OCI-LY7 (cell line): ENCODE measurements at regions not wholly inside any gene's neighbourhood (a gene's known extent, or its start where the extent isn't known, plus 50 kb on each side); places are given as distances from the start of the nearest gene placed in this dataset.
"Not testable (repeated sequence)": the region's sequence is repeated elsewhere in the genome, so short reads cannot be mapped to it uniquely, and the experiment has no call there.

Experiments
- BruUV-seq: library from RNA; stranded (reverse); fragments of 400-500 nt; replicated peaks from 2 replicates; lab custom pipeline; 2021; lab: Mats Ljungman, UMichigan
- CTCF ChIA-PET: fragments of 300-600 bp; sonication (Branson Sonifier 250); formaldehyde crosslinking; loops from one replicate; lab custom pipeline; 2022; ENCODE audit warnings: antibody characterized with exemption; ENCODE audit not compliant: unreplicated experiment; lab: Charles Lee
- POLR2A ChIA-PET: fragments of 300-600 bp; sonication (Branson Sonifier 250); formaldehyde crosslinking; loops from one replicate; lab custom pipeline; 2022; ENCODE audit warnings: antibody characterized with exemption; lab: Charles Lee
- DNase-seq: peaks from one replicate; pipeline ENCODE4 v3.0.0-alpha.2; 2015; ENCODE audit warnings: low spot score
- H2AFZ ChIP-seq: fragments of 200-600 bp; sonication (generic), shearing (Covaris generic); 2 replicates; pipeline ENCODE4 v1.6.1; 2014; ENCODE audit warnings: mild to moderate bottlenecking, antibody characterized with exemption, low read length, moderate library complexity
- H3K27ac ChIP-seq: fragments of 200-600 bp; sonication (generic); 2 replicates; pipeline ENCODE4 v1.5.1; 2014; ENCODE audit warnings: mixed run types, low read depth, mild to moderate bottlenecking, moderate library complexity, low read length, inconsistent platforms; ENCODE audit not compliant: poor library complexity, severe bottlenecking
- H3K36me3 ChIP-seq: fragments of 200-600 bp; sonication (generic); 2 replicates; pipeline ENCODE4 v1.6.1; 2014; ENCODE audit warnings: mild to moderate bottlenecking, antibody characterized with exemption, low read length, moderate library complexity, mixed read lengths; ENCODE audit not compliant: insufficient read depth
- H3K4me1 ChIP-seq: fragments of 200-600 bp; sonication (generic); 2 replicates; pipeline ENCODE4 v1.5.1; 2014; ENCODE audit warnings: mild to moderate bottlenecking, low read length; ENCODE audit not compliant: insufficient read depth, poor library complexity, severe bottlenecking
- H3K4me2 ChIP-seq: fragments of 200-600 bp; sonication (generic); 2 replicates; pipeline ENCODE4 v1.6.1; 2014; ENCODE audit warnings: mild to moderate bottlenecking, low read length
- H3K4me3 ChIP-seq: fragments of 200-600 bp; sonication (generic); 2 replicates; pipeline ENCODE4 v1.5.1; 2014; ENCODE audit warnings: mild to moderate bottlenecking, low read depth, low read length; ENCODE audit not compliant: poor library complexity, severe bottlenecking
- H3K79me2 ChIP-seq: fragments of 200-600 bp; sonication (generic); 2 replicates; pipeline ENCODE4 v1.6.1; 2016; ENCODE audit warnings: low read depth, mild to moderate bottlenecking, low read length, moderate library complexity, mixed read lengths; ENCODE audit not compliant: insufficient read depth
- H3K9me2 ChIP-seq: fragments of 200-600 bp; sonication (generic); 2 replicates; pipeline ENCODE4 v1.6.1; 2016; ENCODE audit warnings: mild to moderate bottlenecking, low read length, mixed read lengths; ENCODE audit not compliant: insufficient read depth
- H3K9me3 ChIP-seq: fragments of 200-600 bp; sonication (generic); 2 replicates; pipeline ENCODE4 v1.6.1; 2014; ENCODE audit warnings: mild to moderate bottlenecking, mixed run types, low read length, mixed read lengths
- H4K20me1 ChIP-seq: fragments of 200-600 bp; sonication (generic); 2 replicates; pipeline ENCODE4 v1.6.1; 2014; ENCODE audit warnings: mild to moderate bottlenecking, antibody characterized with exemption, low read length, moderate library complexity, mixed read lengths; ENCODE audit not compliant: insufficient read depth
- CTCF ChIP-seq: fragments of 200-600 bp; sonication (generic); conservative IDR thresholded peaks from 2 replicates; pipeline ENCODE4 v1.5.1; 2014; ENCODE audit warnings: mild to moderate bottlenecking, antibody characterized with exemption, low read length, moderate library complexity, mixed read lengths
- EZH2phosphoT487 ChIP-seq: fragments of 200-600 bp; sonication (generic); IDR thresholded peaks from 2 replicates; pipeline ENCODE4 v1.6.1; 2018; ENCODE audit warnings: low read depth, borderline replicate concordance, mild to moderate bottlenecking, mixed run types, antibody characterized with exemption, low read length, moderate library complexity, mixed read lengths
- intact Hi-C: fragments of 100-400 bp; cut with micrococcal nuclease; formaldehyde crosslinking; loops from one replicate; pipeline ENCODE4 v1.10.0; 2022; ENCODE audit not compliant: unreplicated experiment

- no peak for DNase-seq
- H3K9me3 ChIP-seq, result no peaks in the 10 kb centered on the region
- no peaks in the 10 kb centered on the region for H3K36me3 ChIP-seq
- ChIA-PET CTCF (no interaction called here), POLR2A (no interaction called here)
- intact Hi-C loops, result no loop called here
- no peaks in the 10 kb centered on the region for H3K4me1 ChIP-seq
- H4K20me1 ChIP-seq, result no peaks in the 10 kb centered on the region
- no peak overlapping the region for H3K4me3 ChIP-seq
- no peak overlapping the region for H3K27ac ChIP-seq
- H3K4me2 ChIP-seq, result no peak overlapping the region
- no peaks in the 10 kb centered on the region for H3K79me2 ChIP-seq
- no peaks in the 10 kb centered on the region for H3K9me2 ChIP-seq
- no peak overlapping the region for H2AFZ ChIP-seq
- TF ChIP-seq CTCF, result no peak
- TF ChIP-seq EZH2phosphoT487, result no peak
- no TSS peak for BruUV-seq
These were observed 151.7 kb downstream of the THBS2 start for GRCh38 chr6:169101981-169102380.

- no peak for TF ChIP-seq CTCF
- no peak for TF ChIP-seq EZH2phosphoT487
- Histone ChIP-seq H2AFZ (no peak overlapping the region), H3K79me2 (no peaks in the 10 kb centered on the region), H3K9me3 (no peaks in the 10 kb centered on the region), H3K4me2 (no peak overlapping the region), H4K20me1 (no peaks in the 10 kb centered on the region), H3K27ac (no peak overlapping the region), H3K4me1 (no peaks in the 10 kb centered on the region), H3K4me3 (no peak overlapping the region), H3K9me2 (no peaks in the 10 kb centered on the region), H3K36me3 (no peaks in the 10 kb centered on the region)
- BruUV-seq, result no TSS peak
- ChIA-PET POLR2A (no interaction called here), CTCF (no interaction called here)
- DNase-seq, result no peak
- intact Hi-C loops, result no loop called here
These were observed 152.4 kb downstream of the THBS2 start for GRCh38 chr6:169101036-169101805.

- no peak overlapping the region for H3K4me2 ChIP-seq
- no peaks in the 10 kb centered on the region for H3K4me1 ChIP-seq
- no peaks in the 10 kb centered on the region for H3K9me2 ChIP-seq
- H3K27ac ChIP-seq, result no peak overlapping the region
- H3K4me3 ChIP-seq, result no peak overlapping the region
- CTCF ChIA-PET, result no interaction called here
- H4K20me1 ChIP-seq, result no peaks in the 10 kb centered on the region
- H3K9me3 ChIP-seq, result no peaks in the 10 kb centered on the region
- no peak overlapping the region for H2AFZ ChIP-seq
- no peaks in the 10 kb centered on the region for H3K36me3 ChIP-seq
- TF ChIP-seq EZH2phosphoT487 (no peak), CTCF (no peak)
- intact Hi-C loops, result no loop called here
- POLR2A ChIA-PET, result no interaction called here
- BruUV-seq, result no TSS peak
- no peaks in the 10 kb centered on the region for H3K79me2 ChIP-seq
- DNase-seq, result no peak
These were observed 154.0 kb downstream of the THBS2 start for GRCh38 chr6:169099411-169100202.

GRCh38 chr6:169098651-169099050 is 155.0 kb downstream of the THBS2 start:
- H2AFZ ChIP-seq, POLR2A ChIA-PET, H3K79me2 ChIP-seq, H4K20me1 ChIP-seq, H3K9me3 ChIP-seq, H3K9me2 ChIP-seq, H3K4me1 ChIP-seq, CTCF ChIA-PET, H3K27ac ChIP-seq, DNase-seq, intact Hi-C loops, BruUV-seq, H3K4me2 ChIP-seq, H3K4me3 ChIP-seq, H3K36me3 ChIP-seq: not testable (repeated sequence)
